Nephron progenitor cell (in vitro differentiated cells): ENCODE measurements at regions not wholly inside any gene's neighbourhood (a gene's known extent, or its start where the extent isn't known, plus 50 kb on each side); places are given as distances from the start of the nearest gene placed in this dataset.
A peak's percentile ranks its signal among the peaks of the same experiment; 100 is the strongest.

Experiments
- DNase-seq: peaks from one replicate; pipeline ENCODE4 v3.0.0; 2021
- H3K27ac Mint-ChIP-seq: 2 replicates; pipeline ENCODE4 v1.8.0; 2021; ENCODE audit warnings: mild to moderate bottlenecking, moderate library complexity, mixed read lengths
- H3K27me3 Mint-ChIP-seq: 2 replicates; pipeline ENCODE4 v1.8.0; 2021; ENCODE audit warnings: mild to moderate bottlenecking, low read depth, mixed read lengths; ENCODE audit not compliant: poor library complexity
- H3K36me3 Mint-ChIP-seq: 2 replicates; pipeline ENCODE4 v1.8.0; 2021; ENCODE audit warnings: low read depth, mixed read lengths
- H3K4me1 Mint-ChIP-seq: 2 replicates; pipeline ENCODE4 v1.8.0; 2021; ENCODE audit warnings: mixed read lengths
- H3K4me3 Mint-ChIP-seq: 2 replicates; pipeline ENCODE4 v1.8.0; 2021; ENCODE audit warnings: mild to moderate bottlenecking, moderate library complexity, mixed read lengths
- H3K9me3 Mint-ChIP-seq: 2 replicates; pipeline ENCODE4 v1.8.0; 2021; ENCODE audit warnings: mild to moderate bottlenecking, moderate library complexity, mixed read lengths
- CTCF ChIP-seq: fragments of 200-600 bp; sonication (generic); IDR thresholded peaks from 2 replicates; pipeline ENCODE4 v1.5.0; 2021; ENCODE audit warnings: antibody characterized with exemption

GRCh38 chr2:3962719-3963118, 259.3 kb downstream of the DCDC2C start:
- no peaks in the 10 kb centered on the region for H3K36me3 Mint-ChIP-seq
- no peaks in the 10 kb centered on the region for H3K9me3 Mint-ChIP-seq
- no peak for TF ChIP-seq CTCF
- no peak overlapping the region for H3K27ac Mint-ChIP-seq
- H3K4me1 Mint-ChIP-seq, result peaks cover 6% of the 10 kb centered on the region
- no peak for DNase-seq
- no peak overlapping the region for H3K4me3 Mint-ChIP-seq
- H3K27me3 Mint-ChIP-seq, result peaks cover 8% of the 10 kb centered on the region

GRCh38 chr2:3965211-3965610, 261.8 kb downstream of the DCDC2C start:
- DNase-seq, result no peak
- peaks cover 8% of the 10 kb centered on the region for H3K27me3 Mint-ChIP-seq
- peaks cover 4% of the 10 kb centered on the region for H3K4me1 Mint-ChIP-seq
- no peak overlapping the region for H3K4me3 Mint-ChIP-seq
- H3K27ac Mint-ChIP-seq, result no peak overlapping the region
- H3K36me3 Mint-ChIP-seq, result no peaks in the 10 kb centered on the region
- no peak for TF ChIP-seq CTCF
- H3K9me3 Mint-ChIP-seq, result no peaks in the 10 kb centered on the region

GRCh38 chr2:3965953-3966352, 262.6 kb downstream of the DCDC2C start:
- no peak overlapping the region for H3K4me3 Mint-ChIP-seq
- no peak overlapping the region for H3K27ac Mint-ChIP-seq
- H3K4me1 Mint-ChIP-seq, result no peaks in the 10 kb centered on the region
- TF ChIP-seq CTCF, result no peak
- peaks cover 8% of the 10 kb centered on the region for H3K27me3 Mint-ChIP-seq
- no peaks in the 10 kb centered on the region for H3K9me3 Mint-ChIP-seq
- no peaks in the 10 kb centered on the region for H3K36me3 Mint-ChIP-seq
- DNase-seq, result no peak

- H3K36me3 Mint-ChIP-seq, result no peaks in the 10 kb centered on the region
- no peaks in the 10 kb centered on the region for H3K4me1 Mint-ChIP-seq
- H3K27me3 Mint-ChIP-seq, result peaks cover 8% of the 10 kb centered on the region
- no peak for TF ChIP-seq CTCF
- no peak for DNase-seq
- no peaks in the 10 kb centered on the region for H3K9me3 Mint-ChIP-seq
- H3K4me3 Mint-ChIP-seq, result no peak overlapping the region
- no peak overlapping the region for H3K27ac Mint-ChIP-seq
Observed at GRCh38 chr2:3966470-3966869, 263.1 kb downstream of the DCDC2C start.

GRCh38 chr2:3968736-3969135, 265.4 kb downstream of the DCDC2C start:
- Mint-ChIP-seq H3K27me3 (peaks cover 2% of the 10 kb centered on the region), H3K27ac (peak overlapping the region; percentile 68), H3K4me1 (no peaks in the 10 kb centered on the region), H3K4me3 (no peak overlapping the region), H3K9me3 (no peaks in the 10 kb centered on the region), H3K36me3 (no peaks in the 10 kb centered on the region)
- TF ChIP-seq CTCF, result no peak
- DNase-seq, result no peak

GRCh38 chr2:3970791-3971651, 267.6 kb downstream of the DCDC2C start:
- H3K36me3 Mint-ChIP-seq, result no peaks in the 10 kb centered on the region
- no peak overlapping the region for H3K4me3 Mint-ChIP-seq
- no peak overlapping the region for H3K27ac Mint-ChIP-seq
- TF ChIP-seq CTCF, result no peak
- no peak for DNase-seq
- no peaks in the 10 kb centered on the region for H3K4me1 Mint-ChIP-seq
- no peaks in the 10 kb centered on the region for H3K27me3 Mint-ChIP-seq
- no peaks in the 10 kb centered on the region for H3K9me3 Mint-ChIP-seq
